H9 (cell line): ENCODE measurements at regions not wholly inside any gene's neighbourhood (a gene's known extent, or its start where the extent isn't known, plus 50 kb on each side); places are given as distances from the start of the nearest gene placed in this dataset.

Experiments
- DNase-seq: peaks from one replicate; pipeline ENCODE4 v3.0.0-alpha.2; 2017
- H2AFZ ChIP-seq: one replicate; pipeline ENCODE4 v1.6.1; 2013; ENCODE audit warnings: mild to moderate bottlenecking, low read length, control low read depth, moderate library complexity
- H2AK5ac ChIP-seq: 2 replicates; pipeline ENCODE4 v1.6.1; 2013; ENCODE audit warnings: low read length, control low read depth, mixed read lengths; ENCODE audit not compliant: insufficient read length
- H2BK120ac ChIP-seq: one replicate; pipeline ENCODE4 v1.6.1; 2013; ENCODE audit warnings: low read depth, mild to moderate bottlenecking, low read length, control low read depth, inconsistent platforms; ENCODE audit not compliant: poor library complexity, severe bottlenecking
- H2BK12ac ChIP-seq: 2 replicates; pipeline ENCODE4 v1.6.1; 2013; ENCODE audit warnings: low read length, control low read depth, mixed read lengths, low read depth; ENCODE audit not compliant: insufficient read length
- H2BK15ac ChIP-seq: 2 replicates; pipeline ENCODE4 v1.6.1; 2013; ENCODE audit warnings: low read depth, low read length, control low read depth
- H2BK20ac ChIP-seq: one replicate; pipeline ENCODE4 v1.6.1; 2013; ENCODE audit warnings: low read depth, mild to moderate bottlenecking, low read length, control low read depth, inconsistent platforms; ENCODE audit not compliant: poor library complexity, severe bottlenecking
- H2BK5ac ChIP-seq: 2 replicates; pipeline ENCODE4 v1.6.1; 2013; ENCODE audit warnings: low read length, control low read depth, mixed read lengths; ENCODE audit not compliant: insufficient read length
- H3K14ac ChIP-seq: 2 replicates; pipeline ENCODE4 v1.6.1; 2013; ENCODE audit warnings: low read length, control low read depth; ENCODE audit not compliant: insufficient read depth
- H3K18ac ChIP-seq: 2 replicates; pipeline ENCODE4 v1.6.1; 2013; ENCODE audit warnings: low read depth, mild to moderate bottlenecking, mixed read lengths, low read length, control low read depth; ENCODE audit not compliant: insufficient read length
- H3K23ac ChIP-seq: 2 replicates; pipeline ENCODE4 v1.6.1; 2013; ENCODE audit warnings: low read length, control low read depth, mixed read lengths, low read depth; ENCODE audit not compliant: insufficient read length
- H3K23me2 ChIP-seq: 2 replicates; pipeline ENCODE4 v1.6.1; 2013; ENCODE audit warnings: low read depth, mild to moderate bottlenecking, mixed read lengths, low read length, control low read depth; ENCODE audit not compliant: insufficient read length, poor library complexity, severe bottlenecking
- H3K27ac ChIP-seq: 2 replicates; pipeline ENCODE4 v1.5.1; 2013; ENCODE audit warnings: low read length, control low read depth, mixed read lengths, low read depth; ENCODE audit not compliant: insufficient read length
- H3K27me3 ChIP-seq: 2 replicates; pipeline ENCODE4 v1.6.1; 2013; ENCODE audit warnings: low read length, control low read depth, inconsistent platforms; ENCODE audit not compliant: insufficient read depth
- H3K4ac ChIP-seq: 2 replicates; pipeline ENCODE4 v1.6.1; 2013; ENCODE audit warnings: low read depth, mild to moderate bottlenecking, control low read depth, inconsistent platforms, low read length, moderate library complexity
- H3K4me1 ChIP-seq: 2 replicates; pipeline ENCODE4 v1.6.1; 2013; ENCODE audit warnings: low read length, control low read depth, inconsistent platforms; ENCODE audit not compliant: insufficient read depth
- H3K4me2 ChIP-seq: 2 replicates; pipeline ENCODE4 v1.6.1; 2013; ENCODE audit warnings: low read length, control low read depth, mixed read lengths; ENCODE audit not compliant: insufficient read length, insufficient read depth
- H3K56ac ChIP-seq: 2 replicates; pipeline ENCODE4 v1.6.1; 2013; ENCODE audit warnings: low read depth, mild to moderate bottlenecking, mixed read lengths, low read length, control low read depth; ENCODE audit not compliant: insufficient read length
- H3K79me1 ChIP-seq: 2 replicates; pipeline ENCODE4 v1.6.1; 2013; ENCODE audit warnings: low read depth, mild to moderate bottlenecking, moderate library complexity, low read length, control low read depth, inconsistent platforms; ENCODE audit not compliant: insufficient read depth, poor library complexity, severe bottlenecking
- H3K79me2 ChIP-seq: 2 replicates; pipeline ENCODE4 v1.6.1; 2013; ENCODE audit warnings: low read length, control low read depth, inconsistent platforms; ENCODE audit not compliant: insufficient read depth
- H3K9ac ChIP-seq: 2 replicates; pipeline ENCODE4 v1.6.1; 2013; ENCODE audit warnings: low read length, control low read depth, mixed read lengths; ENCODE audit not compliant: insufficient read length; ENCODE audit errors: extremely low read depth
- H3K9me3 ChIP-seq: one replicate; pipeline ENCODE4 v1.6.1; 2013; ENCODE audit warnings: low read depth, low read length, inconsistent platforms; ENCODE audit not compliant: control insufficient read depth
- H3T11ph ChIP-seq: one replicate; pipeline ENCODE4 v1.6.1; 2013; ENCODE audit warnings: mild to moderate bottlenecking, low read length, control low read depth, inconsistent platforms
- H4K20me1 ChIP-seq: one replicate; pipeline ENCODE4 v1.6.1; 2013; ENCODE audit not compliant: control insufficient read depth, insufficient read length, insufficient read depth
- H4K5ac ChIP-seq: 2 replicates; pipeline ENCODE4 v1.6.1; 2013; ENCODE audit warnings: low read depth, mild to moderate bottlenecking, mixed read lengths, low read length, control low read depth; ENCODE audit not compliant: insufficient read length
- H4K8ac ChIP-seq: replicated peaks from 2 replicates; pipeline ENCODE4 v1.6.1; 2013; ENCODE audit warnings: low read length, control low read depth, mixed read lengths, low read depth; ENCODE audit not compliant: insufficient read length
- H4K91ac ChIP-seq: 2 replicates; pipeline ENCODE4 v1.6.1; 2013; ENCODE audit warnings: low read depth, mild to moderate bottlenecking, moderate library complexity, mixed read lengths, low read length, control low read depth; ENCODE audit not compliant: insufficient read length
- H3K27ac Mint-ChIP-seq, 3 experiments: 2 replicates in 2 of 3; 3 replicates in 1 of 3; pipeline ENCODE4 v1.8.0; 2020 to 2021; ENCODE audit warnings: mixed read lengths in 3 of 3, mild to moderate bottlenecking in 1 of 3, moderate library complexity in 1 of 3
- H3K27me3 Mint-ChIP-seq: 2 replicates; pipeline ENCODE4 v1.8.0; 2021; ENCODE audit warnings: low read depth, mild to moderate bottlenecking, moderate library complexity, mixed read lengths
- H3K36me3 Mint-ChIP-seq, 3 experiments: 2 replicates in 2 of 3; 3 replicates in 1 of 3; pipeline ENCODE4 v1.8.0; 2020 to 2021; ENCODE audit warnings: low read depth in 3 of 3, mixed read lengths in 3 of 3; ENCODE audit not compliant: insufficient read depth in 1 of 3
- H3K4me1 Mint-ChIP-seq, 2 experiments: 2 replicates each; pipeline ENCODE4 v1.8.0; 2020; ENCODE audit warnings: mixed read lengths in 2 of 2
- H3K4me3 Mint-ChIP-seq, 2 experiments: 2 replicates in 1 of 2; 3 replicates in 1 of 2; pipeline ENCODE4 v1.8.0; 2020 to 2021; ENCODE audit warnings: mild to moderate bottlenecking in 2 of 2, mixed read lengths in 2 of 2, moderate library complexity in 1 of 2
- H3K9me3 Mint-ChIP-seq, 2 experiments: 2 replicates in 1 of 2; 3 replicates in 1 of 2; pipeline ENCODE4 v1.8.0; 2020; ENCODE audit warnings: mild to moderate bottlenecking in 2 of 2, mixed read lengths in 2 of 2, moderate library complexity in 1 of 2
- CTCF ChIP-seq: fragments of 200-600 bp; sonication (generic); conservative IDR thresholded peaks from 3 replicates; pipeline ENCODE4 v1.8.0; 2021; ENCODE audit warnings: antibody characterized with exemption, mild to moderate bottlenecking
- WGBS: extraction: QIAGEN DNeasy Blood & Tissue Kit; methylation state at CpG from one replicate; pipeline ENCODE4 v1.1.7; 2013; ENCODE audit warnings: missing lambda C conversion rate, low lambda C conversion rate, mixed read lengths; ENCODE audit not compliant: insufficient read length; ENCODE audit errors: extremely low coverage; 5-methylcytosine and 5-hydroxymethylcytosine counted together

GRCh38 chr3:10653866-10654611 is 148.7 kb upstream of the ATP2B2 start:
- Histone ChIP-seq H3K23me2 (no peaks in the 10 kb centered on the region), H3K27ac (no peak overlapping the region), H4K20me1 (no peaks in the 10 kb centered on the region), H3K79me2 (no peaks in the 10 kb centered on the region), H3K14ac (no peak overlapping the region; the same call in 1 of the 2 replicates), H3K4ac (no peak overlapping the region), H3K4me2 (no peak overlapping the region), H4K8ac (no peak overlapping the region), H3K27me3 (no peaks in the 10 kb centered on the region), H2BK20ac (no peak overlapping the region), H3T11ph (no peak overlapping the region), H4K5ac (no peak overlapping the region), H2BK120ac (peak overlapping the region; percentile 65), H3K79me1 (no peaks in the 10 kb centered on the region), H3K23ac (no peak overlapping the region), H2BK15ac (no peak overlapping the region), H2AK5ac (no peak overlapping the region), H2BK5ac (no peak overlapping the region), H2AFZ (no peak overlapping the region), H3K18ac (no peak overlapping the region), H4K91ac (no peak overlapping the region), H3K4me1 (no peaks in the 10 kb centered on the region; the same call in 1 of the 2 replicates), H3K9me3 (no peaks in the 10 kb centered on the region), H2BK12ac (no peak overlapping the region), H3K56ac (peak overlapping the region; percentile 50), H3K9ac (no peak overlapping the region)
- H3K9me3 Mint-ChIP-seq: no peaks in the 10 kb centered on the region; a peak in 1 of 5 replicates
- H3K27me3 Mint-ChIP-seq: peaks cover 21% of the 10 kb centered on the region
- WGBS: no CpG with 5 or more reads among the region's 8 CpGs
- DNase-seq: no peak
- H3K4me1 Mint-ChIP-seq: peaks cover 22 to 29% of the 10 kb centered on the region in 2 experiments
- H3K36me3 Mint-ChIP-seq: no peaks in the 10 kb centered on the region
- H3K4me3 Mint-ChIP-seq: no peak overlapping the region
- no peak overlapping the region; a peak in 1 of 7 replicates for H3K27ac Mint-ChIP-seq
- TF ChIP-seq CTCF: no peak
